Liver (tissue), 8 donors: ENCODE measurements at regions not wholly inside any gene's neighbourhood (a gene's known extent, or its start where the extent isn't known, plus 50 kb on each side); places are given as distances from the start of the nearest gene placed in this dataset.
"Not testable (repeated sequence)": the region's sequence is repeated elsewhere in the genome, so short reads cannot be mapped to it uniquely, and the experiment has no call there.

Source experiments
- DNase-seq: peaks from one replicate; pipeline ENCODE4 v3.0.0-alpha.2; 2017; ENCODE audit warnings: low spot score
- H3K27ac ChIP-seq, 2 donors: one replicate each; pipeline ENCODE4 v1.7.0; 2013; ENCODE audit warnings: inconsistent platforms in 2 of 2, low read length in 2 of 2, control low read depth in 1 of 2, low read depth in 1 of 2, mild to moderate bottlenecking in 1 of 2
- H3K27me3 ChIP-seq, 4 donors: one replicate each; pipeline versions ENCODE4 v1.6.1 to v1.7.0; 2013; ENCODE audit warnings: low read length in 3 of 4, inconsistent platforms in 1 of 4, mild to moderate bottlenecking in 1 of 4, moderate library complexity in 1 of 4; ENCODE audit not compliant: control insufficient read depth in 4 of 4, insufficient read depth in 4 of 4
- H3K36me3 ChIP-seq, 4 donors: one replicate each; pipeline versions ENCODE4 v1.6.1 to v1.7.0; 2013; ENCODE audit warnings: low read length in 3 of 4, mild to moderate bottlenecking in 3 of 4, low read depth in 1 of 4, moderate library complexity in 1 of 4; ENCODE audit not compliant: control insufficient read depth in 4 of 4, insufficient read depth in 3 of 4
- H3K4me1 ChIP-seq, 4 donors: one replicate each; pipeline versions ENCODE4 v1.6.1 to v1.7.0; 2013; ENCODE audit warnings: low read length in 3 of 4, mild to moderate bottlenecking in 3 of 4, moderate library complexity in 1 of 4; ENCODE audit not compliant: control insufficient read depth in 4 of 4, insufficient read depth in 4 of 4
- H3K4me3 ChIP-seq, 3 donors: one replicate each; pipeline versions ENCODE4 v1.6.1 to v1.7.0; 2013; ENCODE audit warnings: low read length in 3 of 3, control low read depth in 1 of 3, low read depth in 1 of 3, mild to moderate bottlenecking in 1 of 3
- H3K9ac ChIP-seq, 2 donors: one replicate each; pipeline ENCODE4 v1.7.0; 2013; ENCODE audit warnings: low read length in 2 of 2, mild to moderate bottlenecking in 2 of 2, moderate library complexity in 2 of 2, control low read depth in 1 of 2, low read depth in 1 of 2
- H3K9me3 ChIP-seq, 4 donors: one replicate each; pipeline versions ENCODE4 v1.6.1 to v1.7.0; 2013; ENCODE audit warnings: low read length in 3 of 4; ENCODE audit not compliant: control insufficient read depth in 4 of 4
- ATF3 ChIP-seq: IDR thresholded peaks from 2 replicates; pipeline ENCODE4 v1.6.1; 2016; ENCODE audit warnings: antibody characterized with exemption
- CTCF ChIP-seq: fragments of 150-350 bp; IDR thresholded peaks from 2 replicates; pipeline ENCODE4 v1.5.1; 2017; ENCODE audit warnings: improper control_type of control experiment, low read depth, low read length; ENCODE audit not compliant: missing input control
- EGR1 ChIP-seq, 2 donors: IDR thresholded peaks; 2 replicates each; pipeline ENCODE4 v1.6.1; 2016 to 2018; ENCODE audit warnings: antibody characterized with exemption in 2 of 2, low read depth in 2 of 2
- FOXA1 ChIP-seq: IDR thresholded peaks from 2 replicates; pipeline ENCODE4 v1.6.1; 2016; ENCODE audit warnings: antibody characterized with exemption
- FOXA2 ChIP-seq: IDR thresholded peaks from 2 replicates; pipeline ENCODE4 v1.6.1; 2016; ENCODE audit warnings: antibody characterized with exemption
- GABPA ChIP-seq, 2 donors: IDR thresholded peaks in 1 of 2; conservative IDR thresholded peaks in 1 of 2; 2 replicates each; pipeline ENCODE4 v1.6.1; 2016; ENCODE audit warnings: antibody characterized with exemption in 2 of 2, mild to moderate bottlenecking in 1 of 2, moderate library complexity in 1 of 2
- HNF4A ChIP-seq, 2 donors: conservative IDR thresholded peaks; 2 replicates each; pipeline ENCODE4 v1.6.1; 2016; ENCODE audit warnings: antibody characterized with exemption in 2 of 2, mild to moderate bottlenecking in 2 of 2
- HNF4G ChIP-seq: IDR thresholded peaks from 2 replicates; pipeline ENCODE4 v1.6.1; 2016; ENCODE audit warnings: antibody characterized with exemption
- JUND ChIP-seq, 2 donors: IDR thresholded peaks; 2 replicates each; pipeline ENCODE4 v1.6.1; 2016; ENCODE audit warnings: antibody characterized with exemption in 2 of 2
- MAX ChIP-seq: IDR thresholded peaks from 2 replicates; pipeline ENCODE4 v1.6.1; 2016; ENCODE audit warnings: antibody characterized with exemption
- NR2F2 ChIP-seq: IDR thresholded peaks from 2 replicates; pipeline ENCODE4 v1.6.1; 2016; ENCODE audit warnings: antibody characterized with exemption
- RAD21 ChIP-seq, 2 donors: IDR thresholded peaks; 2 replicates each; pipeline ENCODE4 v1.6.1; 2016; ENCODE audit warnings: antibody characterized with exemption in 2 of 2, mild to moderate bottlenecking in 2 of 2
- RXRA ChIP-seq, 2 donors: IDR thresholded peaks; 2 replicates each; pipeline ENCODE4 v1.6.1; 2017 to 2018; ENCODE audit warnings: antibody characterized with exemption in 2 of 2, mild to moderate bottlenecking in 1 of 2
- SP1 ChIP-seq: IDR thresholded peaks from 2 replicates; pipeline ENCODE4 v1.6.1; 2018; ENCODE audit warnings: antibody characterized with exemption, mild to moderate bottlenecking
- TAF1 ChIP-seq: conservative IDR thresholded peaks from 2 replicates; pipeline ENCODE4 v1.6.1; 2016; ENCODE audit warnings: antibody characterized with exemption, mild to moderate bottlenecking
- YY1 ChIP-seq: IDR thresholded peaks from 2 replicates; pipeline ENCODE4 v1.6.1; 2016; ENCODE audit warnings: antibody characterized with exemption, mild to moderate bottlenecking
- ZBTB33 ChIP-seq: IDR thresholded peaks from 2 replicates; pipeline ENCODE4 v1.6.1; 2016; ENCODE audit warnings: antibody characterized with exemption
- WGBS: extraction: QIAGEN DNeasy Blood & Tissue Kit; methylation state at CpG from one replicate; pipeline ENCODE4 v1.1.7; 2013; 5-methylcytosine and 5-hydroxymethylcytosine counted together
- TF ChIP-seq, protein P1 (sequence below): IDR thresholded peaks from 2 replicates; pipeline ENCODE4 v1.6.1; 2016; ENCODE audit warnings: antibody characterized with exemption, mild to moderate bottlenecking
- donor health status: healthy.
- donor health status: healthy.
- donor health status: healthy.
- donor health status: healthy.
- donor health status: healthy.

- no peak for TF ChIP-seq NR2F2
- TF ChIP-seq SP1: peak; percentile 62
- TF ChIP-seq, protein P1, sequence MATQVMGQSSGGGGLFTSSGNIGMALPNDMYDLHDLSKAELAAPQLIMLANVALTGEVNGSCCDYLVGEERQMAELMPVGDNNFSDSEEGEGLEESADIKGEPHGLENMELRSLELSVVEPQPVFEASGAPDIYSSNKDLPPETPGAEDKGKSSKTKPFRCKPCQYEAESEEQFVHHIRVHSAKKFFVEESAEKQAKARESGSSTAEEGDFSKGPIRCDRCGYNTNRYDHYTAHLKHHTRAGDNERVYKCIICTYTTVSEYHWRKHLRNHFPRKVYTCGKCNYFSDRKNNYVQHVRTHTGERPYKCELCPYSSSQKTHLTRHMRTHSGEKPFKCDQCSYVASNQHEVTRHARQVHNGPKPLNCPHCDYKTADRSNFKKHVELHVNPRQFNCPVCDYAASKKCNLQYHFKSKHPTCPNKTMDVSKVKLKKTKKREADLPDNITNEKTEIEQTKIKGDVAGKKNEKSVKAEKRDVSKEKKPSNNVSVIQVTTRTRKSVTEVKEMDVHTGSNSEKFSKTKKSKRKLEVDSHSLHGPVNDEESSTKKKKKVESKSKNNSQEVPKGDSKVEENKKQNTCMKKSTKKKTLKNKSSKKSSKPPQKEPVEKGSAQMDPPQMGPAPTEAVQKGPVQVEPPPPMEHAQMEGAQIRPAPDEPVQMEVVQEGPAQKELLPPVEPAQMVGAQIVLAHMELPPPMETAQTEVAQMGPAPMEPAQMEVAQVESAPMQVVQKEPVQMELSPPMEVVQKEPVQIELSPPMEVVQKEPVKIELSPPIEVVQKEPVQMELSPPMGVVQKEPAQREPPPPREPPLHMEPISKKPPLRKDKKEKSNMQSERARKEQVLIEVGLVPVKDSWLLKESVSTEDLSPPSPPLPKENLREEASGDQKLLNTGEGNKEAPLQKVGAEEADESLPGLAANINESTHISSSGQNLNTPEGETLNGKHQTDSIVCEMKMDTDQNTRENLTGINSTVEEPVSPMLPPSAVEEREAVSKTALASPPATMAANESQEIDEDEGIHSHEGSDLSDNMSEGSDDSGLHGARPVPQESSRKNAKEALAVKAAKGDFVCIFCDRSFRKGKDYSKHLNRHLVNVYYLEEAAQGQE: peak; percentile 55
These were observed 1025.0 kb upstream of the CDH10 start (continued) for GRCh38 chr5:25669645-25670401.

- WGBS: 67% methylated on average over 2 of the region's 2 CpGs
- Histone ChIP-seq H3K27me3 (no peaks in the 10 kb centered on the region), H3K9me3 (peaks cover 5 to 18% (median 7%) of the 10 kb centered on the region in 4 donors), H3K9ac (no peak overlapping the region), H3K27ac (no peak overlapping the region), H3K4me3 (peak overlapping the region in 1 of 3 donors; percentile 46), H3K4me1 (no peaks in the 10 kb centered on the region), H3K36me3 (no peaks in the 10 kb centered on the region)
- no peak for DNase-seq
- TF ChIP-seq ZBTB33: no peak
- TF ChIP-seq, protein P1: no peak
- TF ChIP-seq GABPA (IDR thresholded peaks at IDR 0.05 in 1 of 2, conservative IDR thresholded peaks at IDR 0.05 in 1 of 2): no peak
- TF ChIP-seq RAD21 (IDR thresholded peaks at IDR 0.05): no peak
- TF ChIP-seq ATF3: no peak
- TF ChIP-seq NR2F2: no peak
- no peak for TF ChIP-seq MAX
- no peak for TF ChIP-seq TAF1
- no peak for TF ChIP-seq EGR1 (IDR thresholded peaks at IDR 0.05; ENCODE audit: low read depth in 2 of 2)
- TF ChIP-seq HNF4G: no peak
- TF ChIP-seq FOXA2: no peak
- TF ChIP-seq JUND (IDR thresholded peaks at IDR 0.05): no peak
- no peak for TF ChIP-seq RXRA (IDR thresholded peaks at IDR 0.05)
- no peak for TF ChIP-seq CTCF
- TF ChIP-seq YY1: no peak
- no peak for TF ChIP-seq FOXA1
- TF ChIP-seq HNF4A (conservative IDR thresholded peaks at IDR 0.05): no peak
- no peak for TF ChIP-seq SP1
These were observed 1017.8 kb upstream of the CDH10 start for GRCh38 chr5:25662610-25663009.

DNA sequence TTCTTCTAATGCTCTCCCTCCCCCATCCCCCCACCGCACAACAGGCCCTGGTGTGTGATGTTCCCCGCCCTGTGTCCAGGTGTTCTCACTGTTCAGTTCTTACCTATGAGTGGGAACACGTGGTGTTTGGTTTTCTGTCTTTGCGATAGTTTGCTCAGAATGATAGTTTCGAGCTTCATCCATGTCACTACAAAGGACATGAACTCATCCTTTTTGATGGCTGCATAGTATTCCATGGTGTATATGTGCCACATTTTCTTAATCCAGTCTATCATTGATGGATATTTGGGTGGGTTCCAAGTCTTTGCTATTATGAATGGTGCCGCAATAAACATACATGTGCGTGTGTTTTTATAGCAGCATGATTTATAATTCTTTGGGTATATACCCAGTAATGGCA, 1005.5 kb upstream of the CDH10 start:
- WGBS: 91% methylated on average over 7 of the region's 7 CpGs
- not testable (repeated sequence) for H3K36me3 ChIP-seq, H3K27me3 ChIP-seq, DNase-seq, H3K9me3 ChIP-seq, H3K4me3 ChIP-seq, H3K27ac ChIP-seq, H3K4me1 ChIP-seq, H3K9ac ChIP-seq
